Fibroblast of lung (primary cell): ENCODE measurements at regions not wholly inside any gene's neighbourhood (a gene's known extent, or its start where the extent isn't known, plus 50 kb on each side); places are given as distances from the start of the nearest gene placed in this dataset.

Source experiments
- DNase-seq, 2 donors: peaks; one replicate each; pipeline versions ENCODE4 v3.0.0 to v3.0.0-alpha.2; 2010; ENCODE audit warnings: low read depth in 2 of 2
- H2AFZ ChIP-seq: 2 replicates; pipeline ENCODE4 v1.5.1; 2012; ENCODE audit warnings: low read length, control low read depth, inconsistent platforms
- H3K27ac ChIP-seq: 2 replicates; pipeline ENCODE4 v1.5.1; 2011; ENCODE audit warnings: low read length, control low read depth; ENCODE audit not compliant: insufficient read depth
- H3K27me3 ChIP-seq: 2 replicates; pipeline ENCODE4 v1.5.1; 2011; ENCODE audit warnings: mild to moderate bottlenecking, low read length; ENCODE audit not compliant: control insufficient read depth, insufficient read depth
- H3K36me3 ChIP-seq: 2 replicates; pipeline ENCODE4 v1.5.1; 2011; ENCODE audit warnings: low read length; ENCODE audit not compliant: control insufficient read depth, insufficient read depth
- H3K4me1 ChIP-seq: 2 replicates; pipeline ENCODE4 v1.5.1; 2011; ENCODE audit warnings: low read length; ENCODE audit not compliant: control insufficient read depth, insufficient read depth; ENCODE audit errors: extremely low read depth
- H3K4me2 ChIP-seq: 2 replicates; pipeline ENCODE4 v1.5.1; 2011; ENCODE audit warnings: low read length, control low read depth; ENCODE audit not compliant: insufficient read depth; ENCODE audit errors: extremely low read depth
- H3K4me3 ChIP-seq, 4 experiments: fragments of 200-600 bp in 1 of 4; sonication (generic) in 1 of 4; replicated peaks in 1 of 4; 2 replicates each; pipeline ENCODE4 v1.5.1; 2011 to 2016; ENCODE audit warnings: low read length in 4 of 4, low read depth in 3 of 4, mild to moderate bottlenecking in 3 of 4, control low read depth in 2 of 4, inconsistent platforms in 1 of 4, mixed read lengths in 1 of 4; ENCODE audit not compliant: insufficient read depth in 1 of 4; ENCODE audit errors: control extremely low read depth in 1 of 4
- H3K79me2 ChIP-seq: 2 replicates; pipeline ENCODE4 v1.5.1; 2012; ENCODE audit warnings: mild to moderate bottlenecking, low read length, inconsistent platforms; ENCODE audit not compliant: control insufficient read depth, insufficient read depth
- H3K9ac ChIP-seq: 2 replicates; pipeline ENCODE4 v1.5.1; 2011; ENCODE audit warnings: mild to moderate bottlenecking, low read length, control low read depth; ENCODE audit not compliant: insufficient read depth
- H3K9me3 ChIP-seq: 2 replicates; pipeline ENCODE4 v1.5.1; 2012; ENCODE audit warnings: low read depth, low read length; ENCODE audit not compliant: control insufficient read depth, insufficient read depth
- H4K20me1 ChIP-seq: 2 replicates; pipeline ENCODE4 v1.5.1; 2011; ENCODE audit warnings: low read length; ENCODE audit not compliant: control insufficient read depth, insufficient read depth; ENCODE audit errors: extremely low read depth
- EZH2 ChIP-seq: IDR thresholded peaks from 2 replicates; pipeline ENCODE4 v1.5.1; 2012; ENCODE audit warnings: low read length, control low read depth, mild to moderate bottlenecking; ENCODE audit errors: missing control alignments
- TF ChIP-seq, protein P1 (sequence below), 2 donors: IDR thresholded peaks in 1 of 2; conservative IDR thresholded peaks in 1 of 2; 1 replicate in 1 of 2; 2 replicates in 1 of 2; pipeline ENCODE4 v1.5.1; 2011 to 2012; ENCODE audit warnings: low read length in 2 of 2, control low read depth in 1 of 2, inconsistent platforms in 1 of 2, low read depth in 1 of 2, mild to moderate bottlenecking in 1 of 2

DNA sequence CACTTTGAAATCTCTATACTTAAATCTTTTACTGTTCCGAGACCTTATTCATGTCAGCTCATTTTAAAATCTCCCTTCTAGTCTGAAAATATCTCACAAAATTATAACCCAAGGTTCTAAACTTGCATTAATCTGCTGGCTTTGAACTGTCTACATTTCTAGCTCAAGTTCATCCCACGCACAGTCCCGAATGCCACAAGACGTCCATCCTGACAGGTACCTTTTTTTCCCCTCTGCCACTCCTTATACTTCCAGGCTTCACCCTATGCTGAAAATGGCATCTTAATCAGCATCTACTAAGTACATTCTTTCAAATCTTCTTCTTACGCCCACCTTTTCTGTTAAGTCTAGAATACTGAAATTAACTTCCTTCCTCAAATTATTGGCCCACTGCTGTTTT lies 259.2 kb upstream of the GALNTL6 start:
- Histone ChIP-seq H3K4me3 (no peak overlapping the region), H3K27me3 (no peaks in the 10 kb centered on the region), H3K9me3 (no peaks in the 10 kb centered on the region), H3K4me2 (no peak overlapping the region), H2AFZ (no peak overlapping the region), H3K79me2 (no peaks in the 10 kb centered on the region), H3K36me3 (no peaks in the 10 kb centered on the region), H3K9ac (no peak overlapping the region), H4K20me1 (no peaks in the 10 kb centered on the region), H3K4me1 (no peaks in the 10 kb centered on the region), H3K27ac (no peak overlapping the region)
- TF ChIP-seq, protein P1, sequence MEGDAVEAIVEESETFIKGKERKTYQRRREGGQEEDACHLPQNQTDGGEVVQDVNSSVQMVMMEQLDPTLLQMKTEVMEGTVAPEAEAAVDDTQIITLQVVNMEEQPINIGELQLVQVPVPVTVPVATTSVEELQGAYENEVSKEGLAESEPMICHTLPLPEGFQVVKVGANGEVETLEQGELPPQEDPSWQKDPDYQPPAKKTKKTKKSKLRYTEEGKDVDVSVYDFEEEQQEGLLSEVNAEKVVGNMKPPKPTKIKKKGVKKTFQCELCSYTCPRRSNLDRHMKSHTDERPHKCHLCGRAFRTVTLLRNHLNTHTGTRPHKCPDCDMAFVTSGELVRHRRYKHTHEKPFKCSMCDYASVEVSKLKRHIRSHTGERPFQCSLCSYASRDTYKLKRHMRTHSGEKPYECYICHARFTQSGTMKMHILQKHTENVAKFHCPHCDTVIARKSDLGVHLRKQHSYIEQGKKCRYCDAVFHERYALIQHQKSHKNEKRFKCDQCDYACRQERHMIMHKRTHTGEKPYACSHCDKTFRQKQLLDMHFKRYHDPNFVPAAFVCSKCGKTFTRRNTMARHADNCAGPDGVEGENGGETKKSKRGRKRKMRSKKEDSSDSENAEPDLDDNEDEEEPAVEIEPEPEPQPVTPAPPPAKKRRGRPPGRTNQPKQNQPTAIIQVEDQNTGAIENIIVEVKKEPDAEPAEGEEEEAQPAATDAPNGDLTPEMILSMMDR (conservative IDR thresholded peaks at IDR 0.05 in 1 of 2, IDR thresholded peaks at IDR 0.05 in 1 of 2; ENCODE audit: low read depth in 1 of 2, low read length in 2 of 2) = no peak
- no peak for TF ChIP-seq EZH2
- no peak for DNase-seq

DNA sequence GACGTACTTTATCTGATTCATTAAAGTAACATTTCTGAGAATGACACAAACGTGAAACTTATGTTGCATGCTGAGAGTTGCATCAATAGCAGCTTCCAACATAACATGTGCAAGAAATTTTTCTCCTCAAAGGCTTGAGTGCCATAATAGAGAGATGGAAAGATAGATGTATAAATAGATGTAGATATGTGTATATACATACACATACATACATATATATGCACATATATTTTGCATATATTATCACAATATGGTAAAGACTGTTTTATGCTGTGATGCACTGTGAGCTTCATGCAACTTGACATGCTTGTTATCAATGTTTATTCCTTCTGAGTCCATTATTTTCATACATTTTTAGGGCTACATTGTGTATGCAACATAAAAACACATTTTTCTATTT lies 270.6 kb upstream of the GALNTL6 start:
- no peak overlapping the region for H3K27ac ChIP-seq
- no peak overlapping the region for H3K9ac ChIP-seq
- no peaks in the 10 kb centered on the region for H3K79me2 ChIP-seq
- TF ChIP-seq, protein P1 (conservative IDR thresholded peaks at IDR 0.05 in 1 of 2, IDR thresholded peaks at IDR 0.05 in 1 of 2; ENCODE audit: low read depth in 1 of 2, low read length in 2 of 2) = no peak
- no peak for TF ChIP-seq EZH2
- no peaks in the 10 kb centered on the region for H4K20me1 ChIP-seq
- no peaks in the 10 kb centered on the region for H3K4me1 ChIP-seq
- H3K4me2 ChIP-seq = no peak overlapping the region
- no peaks in the 10 kb centered on the region for H3K9me3 ChIP-seq
- H3K36me3 ChIP-seq = no peaks in the 10 kb centered on the region
- DNase-seq = no peak
- no peak overlapping the region for H2AFZ ChIP-seq
- H3K4me3 ChIP-seq = no peak overlapping the region
- H3K27me3 ChIP-seq = no peaks in the 10 kb centered on the region

DNA sequence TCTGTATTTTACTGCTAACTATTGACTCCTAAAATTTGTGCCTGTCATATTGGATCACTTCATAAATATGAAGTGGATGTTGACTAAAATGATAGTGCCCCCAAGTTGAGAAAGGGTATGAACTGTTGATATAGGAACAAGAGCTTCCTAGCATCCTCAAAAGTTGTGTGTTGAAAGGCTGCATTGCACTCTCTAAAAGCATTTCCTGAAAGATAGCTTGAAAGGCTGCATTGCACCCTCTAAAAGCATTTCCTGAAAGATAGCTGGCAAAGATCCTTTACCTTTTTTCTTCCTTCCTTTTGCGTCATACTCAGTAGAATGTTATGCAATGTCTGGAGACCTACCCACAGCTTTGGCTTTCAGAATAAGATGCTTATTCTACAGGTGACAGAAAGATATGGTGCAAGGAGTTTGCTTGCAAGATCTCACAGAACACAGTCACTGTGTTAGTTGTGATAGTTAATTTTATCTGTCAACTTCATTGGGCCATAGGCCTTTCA lies 274.6 kb upstream of the GALNTL6 start:
- H3K4me1 ChIP-seq = no peaks in the 10 kb centered on the region
- H3K9me3 ChIP-seq = no peaks in the 10 kb centered on the region
- TF ChIP-seq, protein P1 (conservative IDR thresholded peaks at IDR 0.05 in 1 of 2, IDR thresholded peaks at IDR 0.05 in 1 of 2; ENCODE audit: low read depth in 1 of 2, low read length in 2 of 2) = no peak
- TF ChIP-seq EZH2 = no peak
- H3K79me2 ChIP-seq = no peaks in the 10 kb centered on the region
- H3K27ac ChIP-seq = no peak overlapping the region
- no peak for DNase-seq
- H3K4me2 ChIP-seq = no peak overlapping the region
- H2AFZ ChIP-seq = no peak overlapping the region
- H3K9ac ChIP-seq = no peak overlapping the region
- H4K20me1 ChIP-seq = no peaks in the 10 kb centered on the region
- H3K27me3 ChIP-seq = no peaks in the 10 kb centered on the region
- no peaks in the 10 kb centered on the region for H3K36me3 ChIP-seq
- no peak overlapping the region for H3K4me3 ChIP-seq
